NCI-H146 treated with DMSO at 0.1 percent for 48 hours (cell line): ENCODE measurements at regions not wholly inside any gene's neighbourhood (a gene's known extent, or its start where the extent isn't known, plus 50 kb on each side); places are given as distances from the start of the nearest gene placed in this dataset.

ENCODE experiments used
- DNase-seq: peaks from one replicate; lab custom pipeline; 2025; ENCODE audit not compliant: unreplicated experiment; lab: John Stamatoyannopoulos, UW

DNA sequence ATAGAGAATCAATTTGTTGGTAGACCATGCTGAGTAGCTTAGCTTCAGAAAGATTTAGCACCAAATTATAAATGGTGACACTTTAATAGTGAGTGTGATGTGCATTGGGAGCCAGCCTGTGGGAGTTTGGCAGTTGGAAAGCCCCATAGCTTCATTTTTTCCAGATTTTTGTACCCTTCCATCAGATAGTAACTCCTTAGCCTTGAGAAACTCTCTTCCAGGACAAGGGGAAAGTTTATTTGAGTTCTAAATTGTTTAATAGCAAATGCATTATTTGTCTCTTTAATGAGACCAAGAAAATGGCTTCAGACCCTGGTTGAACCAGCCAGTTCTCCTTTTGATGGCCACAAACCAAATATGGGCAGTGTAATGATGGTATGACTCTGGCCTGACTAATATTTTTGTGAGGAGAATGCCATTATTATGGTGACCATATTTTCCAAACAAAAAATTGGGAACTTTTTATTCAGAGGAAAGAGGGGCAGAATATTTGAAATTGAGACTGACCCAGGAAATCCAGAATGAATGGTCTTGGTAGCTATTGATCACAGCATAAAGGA is 49.8 kb downstream of the PLCE1 start:
- DNase-seq, result no peak

DNA sequence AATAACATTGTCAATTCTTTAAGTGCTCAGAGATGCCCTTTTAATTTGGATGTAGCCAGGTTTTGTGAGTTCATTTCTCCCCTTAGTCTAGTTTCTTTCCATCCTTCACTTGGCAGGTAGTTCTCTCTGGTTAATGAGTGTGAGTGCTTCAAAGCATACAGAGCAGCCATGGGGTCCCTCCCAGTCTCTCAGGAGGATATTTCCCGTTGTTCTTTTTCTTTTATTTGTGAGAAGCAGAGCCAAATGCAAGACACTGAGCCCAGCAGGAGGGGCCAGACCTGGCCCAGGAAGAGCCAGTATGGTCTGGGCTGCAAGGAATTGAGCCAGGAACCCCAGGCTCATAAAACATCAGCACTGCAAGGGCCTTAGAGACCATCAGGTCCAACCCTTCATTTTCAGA is 52.4 kb downstream of the PLCE1 start:
- DNase-seq, result no peak

- DNase-seq, result no peak
These were observed 53.6 kb downstream of the PLCE1 start for GRCh38 chr10:94047293-94047692.

DNA sequence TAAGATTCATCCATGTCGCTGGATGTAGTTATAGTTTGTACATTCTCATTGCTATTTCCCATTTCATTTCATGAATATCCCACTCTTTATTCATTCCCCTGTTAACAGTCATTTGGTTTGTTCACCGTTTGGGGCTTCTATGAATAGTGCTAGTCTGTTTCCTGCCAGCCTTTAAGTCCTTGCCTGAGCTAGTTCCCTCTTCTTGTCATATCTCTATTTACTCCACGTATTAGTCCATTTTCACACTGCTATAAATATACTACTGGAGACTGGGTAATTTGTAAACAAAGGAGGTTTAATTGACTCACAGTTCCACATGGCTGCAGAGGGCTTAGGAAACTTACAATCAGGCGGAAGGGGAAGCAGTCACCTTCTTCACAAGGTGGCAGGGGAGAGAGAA is 56.2 kb downstream of the PLCE1 start:
- no peak for DNase-seq

- no peak for DNase-seq
These were observed 58.5 kb downstream of the PLCE1 start for GRCh38 chr10:94052281-94052680.

DNA sequence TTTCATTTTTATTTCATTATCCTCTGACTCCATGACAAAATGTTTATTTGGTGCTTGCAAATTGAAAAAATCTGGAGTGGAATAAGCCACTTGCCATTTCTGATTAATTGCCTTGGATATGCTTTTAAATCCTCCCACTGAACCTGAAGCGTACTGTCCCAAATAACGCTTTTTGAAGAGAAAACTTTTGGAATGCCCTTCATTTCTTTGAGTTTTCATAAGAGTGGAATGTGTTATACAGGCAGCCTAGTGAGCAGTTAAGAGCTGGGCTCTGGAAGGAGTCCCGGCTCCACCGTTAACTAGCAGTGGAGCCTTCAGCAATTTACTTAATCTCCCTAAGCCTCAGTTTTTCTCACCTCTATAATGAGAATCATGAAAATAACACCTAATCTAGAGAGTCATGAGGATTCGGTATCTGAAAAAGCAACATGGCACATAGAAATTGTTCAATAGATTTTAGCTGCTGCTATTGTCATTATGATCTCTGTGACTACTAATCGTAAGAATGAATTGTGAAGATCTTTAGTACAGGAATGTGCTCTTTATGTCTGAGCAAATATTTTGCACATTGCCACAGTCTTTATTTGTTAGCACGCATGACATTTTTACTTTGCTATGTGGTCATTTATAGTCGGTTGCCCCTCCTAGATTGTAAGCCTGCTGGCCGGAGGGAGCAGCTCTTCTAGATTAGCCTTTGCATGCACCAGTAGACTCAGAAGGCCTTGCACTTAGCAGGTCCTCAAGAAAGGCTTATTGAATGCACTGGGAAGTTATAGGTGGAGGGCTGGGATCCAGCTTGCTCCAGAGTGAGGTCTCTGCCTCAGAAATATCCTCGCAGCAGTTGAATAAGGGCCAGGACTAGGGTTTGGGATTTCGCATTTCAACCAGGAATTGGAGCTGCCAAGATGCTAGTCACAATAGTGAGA is 59.4 kb downstream of the PLCE1 start:
- no peak for DNase-seq

- no peak for DNase-seq
These were observed 65.6 kb downstream of the PLCE1 start for GRCh38 chr10:94059178-94059883.

GRCh38 chr10:94061026-94061425 is 67.3 kb downstream of the PLCE1 start:
- DNase-seq, result no peak

- DNase-seq, result no peak
These were observed 68.9 kb downstream of the PLCE1 start for GRCh38 chr10:94062611-94063010.

DNA sequence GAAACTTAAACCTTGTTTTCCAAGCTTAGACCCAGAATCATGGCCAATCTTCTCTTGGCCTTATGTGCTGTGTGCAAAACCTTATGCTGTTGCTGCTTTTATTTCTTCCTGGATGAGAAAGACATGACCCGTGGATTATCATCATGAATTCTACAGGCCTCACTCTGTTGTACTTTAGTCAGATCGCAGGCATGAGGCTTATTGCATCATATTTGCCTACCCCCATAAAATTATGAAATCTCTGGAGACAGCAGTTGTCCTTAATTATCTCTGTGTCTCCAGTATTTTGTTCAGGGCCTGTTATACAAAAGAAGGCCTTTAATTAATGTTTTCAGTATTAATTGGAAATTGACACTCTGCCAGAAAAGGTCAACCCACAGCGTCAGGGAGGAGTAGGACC is 71.6 kb downstream of the PLCE1 start:
- no peak for DNase-seq

DNA sequence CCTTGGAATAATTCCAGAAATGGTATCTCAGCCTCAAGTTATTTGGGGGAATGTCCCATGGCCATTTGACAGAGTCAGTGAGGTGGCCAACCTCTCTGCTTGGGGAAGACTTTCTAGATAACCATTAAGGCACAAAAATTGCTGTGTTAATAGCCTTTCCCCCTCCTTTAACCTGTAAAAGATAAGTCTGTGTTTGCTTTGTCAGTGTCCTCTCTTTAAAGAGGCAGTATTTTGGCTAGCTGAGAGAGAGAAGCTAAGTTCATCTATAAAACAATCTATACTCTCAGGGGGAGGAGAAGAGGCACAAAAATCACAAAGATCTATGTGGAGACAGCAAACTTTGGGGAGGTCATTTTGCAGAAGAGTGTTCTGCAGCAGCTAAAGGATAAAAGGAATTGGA is 72.1 kb downstream of the PLCE1 start:
- DNase-seq, result no peak

DNA sequence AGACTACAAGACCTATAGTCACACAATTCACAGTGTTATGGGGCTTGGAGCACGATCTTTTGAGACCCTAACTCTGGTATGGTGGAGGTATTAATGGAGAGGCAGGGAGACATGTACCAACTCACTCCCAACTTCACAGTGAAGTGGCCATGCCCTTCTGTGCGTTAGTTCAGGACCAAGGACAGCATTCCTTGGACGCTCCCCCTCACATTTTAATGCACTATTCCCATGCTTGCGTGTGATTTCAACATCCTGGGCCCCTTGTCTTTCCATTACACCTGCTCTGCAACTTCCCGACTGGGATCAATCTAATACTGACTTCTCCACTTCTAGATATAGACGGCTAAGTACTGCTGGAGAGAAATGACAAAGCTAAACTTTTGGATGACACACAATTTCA is 72.7 kb downstream of the PLCE1 start:
- DNase-seq, result no peak

DNA sequence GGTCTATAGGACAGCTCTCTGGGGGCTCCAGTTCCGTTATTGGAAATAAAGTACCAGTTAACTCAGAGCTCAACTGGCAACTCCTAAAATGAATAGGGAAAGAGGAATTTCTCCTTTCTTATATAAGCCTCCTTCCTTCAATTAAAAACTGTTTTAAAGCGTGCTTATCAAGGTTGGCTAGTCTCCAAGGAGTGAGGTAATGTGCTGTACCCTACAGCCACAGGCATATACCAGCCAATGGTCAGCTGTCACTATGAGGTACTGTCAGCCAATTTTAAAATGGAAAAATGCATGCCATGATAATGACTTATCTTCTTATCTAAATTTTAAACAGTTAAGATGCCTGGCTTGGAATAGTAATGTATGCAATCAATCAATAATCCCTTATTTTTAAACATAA is 76.2 kb downstream of the PLCE1 start:
- no peak for DNase-seq

- no peak for DNase-seq
These were observed 80.7 kb downstream of the PLCE1 start for GRCh38 chr10:94074462-94074861.

DNA sequence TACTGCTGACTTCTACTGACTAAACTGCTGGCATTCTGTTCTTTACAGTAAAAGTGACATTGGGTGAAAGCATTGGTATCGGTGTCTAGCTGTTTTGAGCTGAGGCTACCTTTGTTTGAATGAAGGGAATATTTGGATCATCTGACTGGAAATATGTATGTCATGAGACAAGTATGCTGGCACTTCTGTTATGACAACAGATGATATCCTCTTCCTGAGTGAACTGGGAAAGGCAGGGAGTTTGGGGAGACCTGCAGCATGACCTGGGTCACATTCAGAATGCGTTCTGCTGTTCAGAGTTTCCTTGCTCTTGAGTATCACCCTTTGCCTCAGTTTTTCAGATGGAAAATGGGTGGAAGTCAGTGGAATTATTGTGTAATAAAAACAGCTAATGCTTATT is 81.8 kb downstream of the PLCE1 start:
- no peak for DNase-seq

DNA sequence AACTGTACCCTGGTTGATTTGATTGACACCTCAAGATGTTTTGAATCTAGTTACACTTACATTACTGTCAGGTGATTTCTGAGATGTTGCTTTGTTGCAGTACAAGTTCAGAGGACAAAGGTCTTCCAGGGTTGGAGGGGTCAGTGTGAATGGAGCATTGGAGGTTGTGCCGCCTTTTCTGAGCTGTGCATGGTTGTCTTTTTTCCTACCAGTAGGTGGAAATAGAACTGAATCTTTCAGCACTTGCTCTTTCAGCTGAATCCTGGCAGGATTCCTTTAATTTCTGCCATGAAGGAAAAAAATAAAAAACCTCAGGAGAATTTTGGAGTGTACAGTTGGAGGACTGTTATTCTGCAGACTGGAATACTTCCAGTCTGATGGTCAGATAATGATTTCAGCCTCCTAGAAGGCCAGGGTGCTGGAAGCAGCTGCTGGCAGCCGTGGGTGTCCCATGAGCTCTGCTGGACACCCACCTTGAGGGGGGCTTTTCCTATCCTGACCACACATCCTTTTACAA is 82.7 kb downstream of the PLCE1 start:
- no peak for DNase-seq

DNA sequence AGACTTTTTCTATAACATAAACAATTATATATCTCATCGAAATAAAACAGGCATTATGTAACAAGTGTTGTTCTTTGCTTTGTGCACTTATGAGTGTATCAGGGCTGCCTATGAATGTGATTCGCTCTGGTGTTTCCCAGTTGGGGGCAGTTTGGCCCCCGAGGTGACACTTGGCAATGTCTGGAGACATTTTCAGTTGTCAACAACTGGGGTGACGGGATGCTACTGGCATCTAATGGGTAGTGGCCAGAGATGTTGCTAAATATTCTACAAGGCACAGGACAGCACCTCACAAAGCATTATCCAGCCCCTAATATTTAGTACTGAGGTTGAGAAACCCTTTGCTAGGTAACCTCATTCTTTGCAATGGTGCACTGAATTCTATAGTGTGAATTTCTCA is 83.3 kb downstream of the PLCE1 start:
- DNase-seq, result no peak

- no peak for DNase-seq
These were observed 86.4 kb downstream of the PLCE1 start for GRCh38 chr10:94080108-94080507.

- no peak for DNase-seq
These were observed 90.0 kb downstream of the PLCE1 start for GRCh38 chr10:94083662-94084265.

- DNase-seq, result no peak
These were observed 90.6 kb downstream of the PLCE1 start for GRCh38 chr10:94084344-94084743.

GRCh38 chr10:94085288-94085687 is 91.6 kb downstream of the PLCE1 start:
- no peak for DNase-seq
